ENCODE measurements at regions not wholly inside any gene's neighbourhood (a gene's known extent, or its start where the extent isn't known, plus 50 kb on each side); places are given as distances from the start of the nearest gene placed in this dataset.

DNA sequence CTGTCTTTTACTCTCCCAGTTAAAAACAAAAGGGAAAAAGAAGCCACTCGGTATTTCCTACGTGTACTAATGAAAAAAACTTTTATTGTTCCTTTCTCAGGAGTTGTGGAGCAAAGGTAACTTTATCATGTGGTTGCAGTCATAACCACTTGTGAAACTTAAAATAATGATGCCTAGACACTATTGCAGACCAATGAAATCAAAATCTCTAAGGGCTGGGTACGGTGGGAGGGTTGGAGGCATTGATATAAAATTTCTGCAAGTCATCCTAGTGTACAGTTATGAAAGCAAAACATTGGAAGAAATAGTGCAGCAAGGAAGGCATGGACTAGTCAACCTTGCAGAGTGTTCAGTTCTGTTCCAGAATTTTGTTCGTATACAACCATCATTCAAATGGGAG, 808.8 kb downstream of the TUSC7 start:
- DNase-seq: no peak

DNA sequence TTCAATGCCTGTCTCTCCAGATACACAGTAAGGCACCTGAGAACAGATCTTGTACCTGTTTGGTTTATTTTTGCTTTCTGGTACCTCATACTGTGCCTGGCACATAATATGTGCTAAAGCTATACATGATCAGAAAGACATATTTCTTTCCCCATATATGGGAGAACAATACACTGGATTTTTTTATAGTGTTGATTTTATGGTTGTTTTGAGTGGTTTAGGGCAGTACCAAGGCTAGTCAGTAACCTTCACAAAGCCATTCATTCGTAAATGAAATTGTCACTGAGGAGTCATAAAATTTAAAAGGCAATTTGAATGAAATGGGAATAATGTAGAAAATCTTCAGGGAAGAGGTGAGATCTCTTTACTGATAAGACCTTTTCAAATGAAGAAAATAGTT, 810.2 kb downstream of the TUSC7 start:
- DNase-seq: no peak

DNA sequence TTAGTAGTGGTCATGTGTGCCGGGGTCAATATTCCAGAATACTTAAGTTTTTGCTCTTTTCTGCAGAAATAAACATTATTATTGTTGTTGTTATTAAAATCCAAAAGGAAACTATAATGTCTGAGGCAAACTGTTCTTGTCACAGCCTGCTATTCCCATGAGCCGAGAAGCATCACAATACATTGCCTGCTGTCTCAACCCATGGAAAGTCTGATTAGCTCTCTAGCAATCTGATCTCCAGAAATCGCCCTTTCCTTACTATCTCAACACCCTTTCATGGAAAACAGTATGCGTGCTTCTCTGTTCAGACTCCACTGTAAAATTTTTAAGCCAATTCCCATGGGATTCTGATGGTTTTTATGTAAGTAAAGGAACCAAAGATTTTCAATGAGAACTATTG, 811.0 kb downstream of the TUSC7 start:
- DNase-seq: no peak

GRCh38 chr3:117523418-117523817, 813.8 kb downstream of the TUSC7 start:
- no peak for DNase-seq

DNA sequence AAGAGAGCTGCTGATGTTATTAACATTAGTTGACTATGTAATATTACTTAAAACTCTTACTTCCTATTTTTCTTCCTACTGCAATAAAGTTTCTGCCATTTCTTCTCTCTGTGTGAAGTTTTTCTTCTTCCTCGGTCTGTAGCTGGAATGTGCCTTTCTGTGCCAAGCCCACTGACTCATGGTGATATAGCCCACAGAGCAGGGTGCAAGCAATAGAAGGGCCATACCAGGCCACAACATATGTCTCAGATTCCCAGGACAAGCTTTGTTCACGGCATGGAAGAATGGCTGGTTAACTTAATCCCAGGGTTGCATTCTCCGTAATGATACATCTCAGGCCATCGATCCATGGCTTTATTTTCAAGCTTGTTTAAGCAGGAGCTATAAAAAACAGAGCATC, 815.3 kb downstream of the TUSC7 start:
- no peak for DNase-seq

GRCh38 chr3:117526470-117527079, 817.0 kb downstream of the TUSC7 start:
- peak; percentile 51 for DNase-seq

- no peak for DNase-seq
These were observed 817.8 kb downstream of the TUSC7 start for GRCh38 chr3:117527346-117527745.

GRCh38 chr3:117528688-117529087, 819.1 kb downstream of the TUSC7 start:
- no peak for DNase-seq

- DNase-seq: no peak
These were observed 821.6 kb downstream of the TUSC7 start for GRCh38 chr3:117531078-117531767.

DNA sequence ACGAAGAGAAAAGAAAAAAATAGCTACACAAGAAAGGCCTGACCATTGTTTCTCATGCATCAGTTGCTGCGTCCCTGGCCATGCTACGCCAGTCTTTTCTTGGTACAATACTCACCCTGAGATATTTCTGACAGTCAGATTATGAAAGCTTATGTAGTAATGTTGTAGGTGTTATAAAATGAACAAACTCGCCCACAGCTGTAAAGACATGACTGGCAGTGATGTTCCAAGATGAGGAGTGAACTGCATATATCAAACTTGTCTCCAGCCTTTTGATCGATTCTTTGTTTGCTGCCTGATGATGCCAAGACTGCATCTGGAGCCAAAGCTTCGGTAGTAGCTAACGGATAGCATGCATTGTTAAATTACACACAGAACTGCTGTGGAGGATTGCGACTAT, 822.7 kb downstream of the TUSC7 start:
- no peak for DNase-seq

DNA sequence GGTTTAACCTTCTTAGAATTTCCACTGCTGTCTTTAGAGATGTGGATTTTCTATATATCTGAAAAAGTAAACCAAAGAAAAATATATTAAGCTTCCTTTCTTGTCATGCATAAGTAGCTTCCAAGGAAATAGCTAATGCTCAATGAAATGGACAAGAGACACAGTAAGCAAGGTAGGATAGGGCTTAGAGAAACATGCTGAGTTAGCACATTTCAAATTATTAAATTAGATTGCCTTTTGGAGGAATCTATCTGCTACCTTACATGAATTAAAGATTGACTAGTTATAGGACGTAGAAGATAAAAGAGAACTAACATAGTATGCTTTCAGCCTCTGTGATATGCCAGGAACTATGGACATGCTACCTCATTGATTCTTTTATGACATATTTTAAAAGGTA, 824.6 kb downstream of the TUSC7 start:
- DNase-seq: no peak

GRCh38 chr3:117536006-117536405, 826.4 kb downstream of the TUSC7 start:
- DNase-seq: no peak

GRCh38 chr3:117537949-117538348, 828.4 kb downstream of the TUSC7 start:
- DNase-seq: no peak

GRCh38 chr3:117539729-117540128, 830.1 kb downstream of the TUSC7 start:
- DNase-seq: no peak

- no peak for DNase-seq
These were observed 831.0 kb downstream of the TUSC7 start for GRCh38 chr3:117540597-117540996.

DNA sequence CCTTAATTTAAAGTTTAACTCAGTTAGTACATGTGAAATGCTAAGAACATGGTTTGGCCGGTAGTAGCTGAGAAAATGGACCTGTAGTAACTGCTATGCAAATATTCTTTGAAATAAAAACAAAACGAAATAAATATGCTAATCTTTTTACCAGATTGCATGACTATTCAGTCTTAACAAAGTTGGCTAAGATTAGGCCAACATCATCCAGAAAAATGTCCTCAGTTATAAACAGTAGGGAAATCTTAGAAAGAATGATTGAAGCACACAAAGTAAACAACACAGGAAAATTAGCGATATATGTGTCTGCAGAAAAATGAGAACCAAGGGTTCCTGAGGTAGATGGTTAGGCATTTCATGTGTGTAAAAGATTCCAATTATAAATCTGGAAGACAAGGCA, 832.1 kb downstream of the TUSC7 start:
- DNase-seq: no peak

DNA sequence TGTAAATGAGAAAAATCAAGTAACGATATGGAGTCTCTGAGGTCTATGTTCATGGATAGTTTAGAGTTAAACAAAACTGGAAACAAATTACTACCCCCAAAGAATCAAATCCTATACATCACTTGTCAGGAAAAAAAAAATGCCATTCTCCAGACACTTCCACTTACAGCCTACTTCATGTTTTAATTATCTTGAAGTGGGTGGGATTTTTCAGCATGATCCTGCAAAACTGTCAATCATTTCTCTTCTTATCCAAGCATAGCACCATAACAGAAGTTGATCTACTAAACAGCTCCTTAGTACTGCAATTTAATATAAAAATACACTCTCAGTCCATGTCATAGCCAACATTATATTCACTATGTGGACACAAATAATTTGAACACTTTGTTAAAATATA, 833.9 kb downstream of the TUSC7 start:
- DNase-seq: no peak

DNA sequence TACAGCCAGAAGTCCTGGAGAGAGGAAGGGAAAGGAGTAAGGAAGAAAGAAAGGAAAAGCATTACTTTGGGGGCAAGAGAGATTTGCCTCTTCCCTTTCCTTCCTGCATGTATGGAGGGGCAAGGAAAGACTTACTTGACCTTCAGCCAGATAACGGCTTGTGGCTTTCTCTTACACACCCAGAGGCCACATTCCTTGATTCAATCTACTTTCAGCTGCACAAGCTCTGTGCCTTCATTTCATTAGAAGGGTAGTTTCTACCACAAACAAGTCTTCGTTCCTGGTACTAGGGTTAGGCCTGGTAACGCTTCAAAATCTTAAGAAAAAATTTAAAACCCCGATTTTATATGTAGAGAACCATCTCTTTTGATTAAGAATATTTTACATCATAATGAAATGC, 835.9 kb downstream of the TUSC7 start:
- DNase-seq: no peak

- DNase-seq: no peak
These were observed 838.5 kb downstream of the TUSC7 start for GRCh38 chr3:117547956-117548550.

GRCh38 chr3:117548600-117548999, 839.0 kb downstream of the TUSC7 start:
- DNase-seq: no peak

GRCh38 chr3:117549716-117550115, 840.1 kb downstream of the TUSC7 start:
- no peak for DNase-seq

DNA sequence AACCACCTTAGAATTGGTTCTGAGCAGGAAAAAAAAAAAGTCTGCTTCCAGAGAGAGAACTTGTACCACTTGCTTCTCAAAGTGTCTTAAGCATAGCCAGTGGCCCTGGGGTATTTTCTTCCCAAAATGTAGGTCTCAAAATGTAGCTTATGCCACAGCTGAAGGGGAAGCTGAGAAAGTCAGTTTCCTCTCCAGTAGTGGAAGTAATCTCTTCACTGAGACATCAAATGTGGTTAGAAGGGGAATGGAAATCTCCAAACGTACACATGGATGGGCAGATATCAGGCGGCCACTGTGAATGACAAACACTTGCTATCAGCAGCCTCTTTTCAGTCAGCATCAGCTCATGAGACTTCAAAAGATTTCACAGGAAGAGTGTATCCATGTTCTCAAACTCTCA, 841.2 kb downstream of the TUSC7 start:
- no peak for DNase-seq

DNA sequence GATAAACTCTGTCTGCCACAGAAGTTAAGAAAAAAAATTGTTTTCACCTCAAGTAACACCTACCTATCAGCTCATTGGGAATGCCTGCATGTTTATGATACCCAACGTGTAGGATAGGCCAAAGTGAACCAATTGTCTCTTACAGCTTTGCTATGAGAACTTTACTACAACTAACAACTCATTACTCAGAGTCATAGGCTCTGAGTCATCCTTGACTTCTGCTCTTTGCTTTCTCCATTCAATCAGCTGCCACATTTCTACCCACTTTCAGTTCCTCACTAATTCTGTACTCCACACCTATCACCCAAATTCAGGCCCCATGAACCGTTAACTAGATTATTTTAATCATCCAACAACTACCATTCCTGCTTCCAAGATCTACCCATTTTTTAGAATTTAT, 843.9 kb downstream of the TUSC7 start:
- DNase-seq: no peak
